ENCODE measurements at regions not wholly inside any gene's neighbourhood (a gene's known extent, or its start where the extent isn't known, plus 50 kb on each side); places are given as distances from the start of the nearest gene placed in this dataset.

DNA sequence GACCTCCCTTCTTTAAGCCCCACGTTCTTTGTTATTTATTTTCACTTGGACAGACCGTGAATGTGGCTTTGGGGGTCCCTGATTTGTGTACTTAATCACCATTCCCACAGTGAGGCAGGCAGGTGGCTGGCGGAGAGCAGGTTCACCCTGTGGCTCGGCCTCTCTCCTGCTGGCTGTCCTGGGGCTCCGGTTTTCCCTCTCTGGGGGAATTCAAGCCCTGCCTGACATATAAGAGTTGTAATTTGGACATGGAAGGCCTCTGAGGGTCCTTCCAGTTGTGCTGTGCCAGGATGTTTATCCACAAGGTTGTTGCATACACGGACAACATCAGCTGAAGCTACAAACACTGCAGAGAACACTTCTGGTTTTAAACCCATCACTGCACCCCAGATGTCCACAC is 824.5 kb downstream of the TBC1D22A start:
- TF ChIP-seq CTCF (IDR thresholded peaks at IDR 0.05) (no peak), POLR2A (IDR thresholded peaks at IDR 0.05) (no peak)

All from adrenal gland (tissue), 5 donors.